Mammary epithelial cell (primary cell): ENCODE measurements at regions not wholly inside any gene's neighbourhood (a gene's known extent, or its start where the extent isn't known, plus 50 kb on each side); places are given as distances from the start of the nearest gene placed in this dataset.

Source experiments
- EZH2 ChIP-seq: IDR thresholded peaks from 2 replicates; pipeline ENCODE4 v1.6.1; 2012; ENCODE audit warnings: low read length, inconsistent platforms, borderline replicate concordance
- TF ChIP-seq, protein P1 (sequence below), 2 donors: IDR thresholded peaks in 1 of 2; conservative IDR thresholded peaks in 1 of 2; 2 replicates each; pipeline ENCODE4 v1.5.1; 2011 to 2012; ENCODE audit warnings: inconsistent platforms in 2 of 2, low read length in 2 of 2, mild to moderate bottlenecking in 2 of 2, control low read depth in 1 of 2, low read depth in 1 of 2; ENCODE audit not compliant: insufficient read depth in 1 of 2; ENCODE audit errors: extremely low read depth in 1 of 2

DNA sequence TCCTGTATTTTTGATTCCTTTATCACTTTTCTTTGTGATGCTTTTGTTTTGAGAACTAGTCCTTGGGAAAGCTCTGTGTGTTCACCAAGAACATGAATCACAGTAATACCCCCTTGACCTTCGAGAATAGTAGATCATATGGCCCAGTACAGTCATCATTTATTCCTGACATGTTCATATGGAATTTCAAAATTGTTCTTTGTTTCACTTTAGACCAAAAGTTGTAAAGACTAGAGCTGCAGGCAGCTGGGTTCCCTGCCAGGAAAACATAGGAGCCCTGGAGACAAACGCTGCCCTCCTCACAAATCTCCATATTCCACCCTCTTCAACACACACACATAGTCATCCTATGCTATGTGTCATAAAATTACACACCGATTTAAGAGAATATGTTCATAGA lies 621.2 kb upstream of the EYS start:
- TF ChIP-seq, protein P1, sequence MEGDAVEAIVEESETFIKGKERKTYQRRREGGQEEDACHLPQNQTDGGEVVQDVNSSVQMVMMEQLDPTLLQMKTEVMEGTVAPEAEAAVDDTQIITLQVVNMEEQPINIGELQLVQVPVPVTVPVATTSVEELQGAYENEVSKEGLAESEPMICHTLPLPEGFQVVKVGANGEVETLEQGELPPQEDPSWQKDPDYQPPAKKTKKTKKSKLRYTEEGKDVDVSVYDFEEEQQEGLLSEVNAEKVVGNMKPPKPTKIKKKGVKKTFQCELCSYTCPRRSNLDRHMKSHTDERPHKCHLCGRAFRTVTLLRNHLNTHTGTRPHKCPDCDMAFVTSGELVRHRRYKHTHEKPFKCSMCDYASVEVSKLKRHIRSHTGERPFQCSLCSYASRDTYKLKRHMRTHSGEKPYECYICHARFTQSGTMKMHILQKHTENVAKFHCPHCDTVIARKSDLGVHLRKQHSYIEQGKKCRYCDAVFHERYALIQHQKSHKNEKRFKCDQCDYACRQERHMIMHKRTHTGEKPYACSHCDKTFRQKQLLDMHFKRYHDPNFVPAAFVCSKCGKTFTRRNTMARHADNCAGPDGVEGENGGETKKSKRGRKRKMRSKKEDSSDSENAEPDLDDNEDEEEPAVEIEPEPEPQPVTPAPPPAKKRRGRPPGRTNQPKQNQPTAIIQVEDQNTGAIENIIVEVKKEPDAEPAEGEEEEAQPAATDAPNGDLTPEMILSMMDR (conservative IDR thresholded peaks at IDR 0.05 in 1 of 2, IDR thresholded peaks at IDR 0.05 in 1 of 2; ENCODE audit: extremely low read depth in 1 of 2, insufficient read depth in 1 of 2, low read depth in 1 of 2, low read length in 2 of 2): no peak
- TF ChIP-seq EZH2: no peak
